Stimulated activated CD4-positive, alpha-beta T cell treated with anti-CD3 and anti-CD28 coated beads, Interleukin-1b, Interleukin-23, amount 100 ng/mL, for 24 hours (primary cell): ENCODE measurements at regions not wholly inside any gene's neighbourhood (a gene's known extent, or its start where the extent isn't known, plus 50 kb on each side); places are given as distances from the start of the nearest gene placed in this dataset.

Experiments used
- DNase-seq, 4 experiments: peaks; one replicate each; pipeline ENCODE4 v3.0.0-alpha.2; 2020; ENCODE audit warnings: low read depth in 4 of 4, low spot score in 1 of 4

GRCh38 chr12:45586486-45586885 lies 143.0 kb upstream of the ARID2 start:
- DNase-seq: no peak

GRCh38 chr12:45587012-45587411 lies 142.5 kb upstream of the ARID2 start:
- no peak for DNase-seq

GRCh38 chr12:45587877-45588533 lies 141.5 kb upstream of the ARID2 start:
- DNase-seq: no peak

GRCh38 chr12:45590646-45591045 lies 138.9 kb upstream of the ARID2 start:
- no peak for DNase-seq

- DNase-seq: no peak
Observed at GRCh38 chr12:45591635-45592034, 137.9 kb upstream of the ARID2 start.

- DNase-seq: no peak
Observed at GRCh38 chr12:45596366-45596765, 133.1 kb upstream of the ARID2 start.

- no peak for DNase-seq
Observed at GRCh38 chr12:45598336-45598735, 131.2 kb upstream of the ARID2 start.

- no peak for DNase-seq
Observed at GRCh38 chr12:45598761-45599160, 130.7 kb upstream of the ARID2 start.

GRCh38 chr12:45599196-45599595 lies 130.3 kb upstream of the ARID2 start:
- DNase-seq: no peak

- DNase-seq: no peak
Observed at GRCh38 chr12:45601390-45601789, 128.1 kb upstream of the ARID2 start.

GRCh38 chr12:45601888-45602287 lies 127.6 kb upstream of the ARID2 start:
- DNase-seq: no peak

GRCh38 chr12:45605624-45606023 lies 123.9 kb upstream of the ARID2 start:
- DNase-seq: no peak

- no peak for DNase-seq
Observed at GRCh38 chr12:45611061-45611460, 118.4 kb upstream of the ARID2 start.

- no peak for DNase-seq
Observed at GRCh38 chr12:45611495-45611894, 118.0 kb upstream of the ARID2 start.

- DNase-seq: no peak
Observed at GRCh38 chr12:45612044-45612794, 117.3 kb upstream of the ARID2 start.

- no peak for DNase-seq
Observed at GRCh38 chr12:45613296-45613695, 116.2 kb upstream of the ARID2 start.

GRCh38 chr12:45613855-45614254 lies 115.7 kb upstream of the ARID2 start:
- no peak for DNase-seq

- no peak for DNase-seq
Observed at GRCh38 chr12:45615268-45615667, 114.2 kb upstream of the ARID2 start.

GRCh38 chr12:45619736-45620135 lies 109.8 kb upstream of the ARID2 start:
- no peak for DNase-seq

- DNase-seq: no peak
Observed at GRCh38 chr12:45621703-45622102, 107.8 kb upstream of the ARID2 start.

- no peak for DNase-seq
Observed at GRCh38 chr12:45622210-45622937, 107.1 kb upstream of the ARID2 start.

GRCh38 chr12:45623221-45623620 lies 106.3 kb upstream of the ARID2 start:
- no peak for DNase-seq
